ENCODE measurements at regions not wholly inside any gene's neighbourhood (a gene's known extent, or its start where the extent isn't known, plus 50 kb on each side); places are given as distances from the start of the nearest gene placed in this dataset.

DNA sequence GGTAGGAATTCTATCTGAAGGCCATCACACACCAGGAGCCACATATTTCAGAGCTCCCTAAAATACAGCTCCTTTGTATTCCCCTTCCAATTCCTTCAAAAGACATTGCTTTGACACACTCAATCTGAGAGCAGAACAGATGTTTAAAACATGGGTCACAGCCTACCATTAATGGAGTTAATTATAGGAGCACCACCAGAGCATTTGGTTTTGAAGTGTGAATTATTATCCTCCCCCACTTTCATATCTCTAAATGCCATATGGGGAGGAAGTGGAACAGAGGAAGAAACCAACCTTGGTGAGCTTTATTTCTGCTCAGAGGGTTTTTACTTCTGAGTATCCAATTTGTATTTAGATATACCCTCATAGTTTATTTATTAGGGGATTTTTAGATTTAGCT is 50.7 kb upstream of the TNFRSF21 start:
- DNase-seq (ENCODE audit: low read depth in 2 of 2, low spot score in 1 of 2) = no peak

DNA sequence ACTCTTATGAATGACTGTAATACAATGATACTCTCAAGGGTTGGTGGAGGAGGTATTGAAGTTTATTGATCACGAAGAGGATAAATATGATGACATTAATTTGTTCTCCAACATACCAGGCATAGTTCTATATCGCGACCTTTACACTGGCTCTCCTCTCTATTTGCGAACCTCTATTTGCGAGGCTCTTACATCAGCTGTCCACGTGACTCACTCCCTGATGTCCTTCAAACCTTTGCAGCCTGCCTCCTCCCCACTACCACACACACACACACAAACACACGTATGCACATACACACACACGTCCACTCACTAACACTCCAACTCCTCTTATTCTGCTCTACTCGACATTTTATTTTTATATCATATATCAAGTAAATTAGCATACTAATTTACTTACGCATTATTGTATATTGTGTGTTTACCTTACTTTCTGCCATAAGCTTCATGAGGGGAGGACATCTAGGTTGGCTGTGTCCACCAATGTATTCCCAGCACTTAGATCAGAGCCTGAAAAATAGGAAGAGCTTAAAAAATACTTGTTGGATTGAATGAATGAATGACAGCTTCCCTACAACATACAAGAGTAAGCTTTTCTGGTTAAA is 53.3 kb upstream of the TNFRSF21 start:
- DNase-seq (ENCODE audit: low read depth in 2 of 2, low spot score in 1 of 2) = no peak

DNA sequence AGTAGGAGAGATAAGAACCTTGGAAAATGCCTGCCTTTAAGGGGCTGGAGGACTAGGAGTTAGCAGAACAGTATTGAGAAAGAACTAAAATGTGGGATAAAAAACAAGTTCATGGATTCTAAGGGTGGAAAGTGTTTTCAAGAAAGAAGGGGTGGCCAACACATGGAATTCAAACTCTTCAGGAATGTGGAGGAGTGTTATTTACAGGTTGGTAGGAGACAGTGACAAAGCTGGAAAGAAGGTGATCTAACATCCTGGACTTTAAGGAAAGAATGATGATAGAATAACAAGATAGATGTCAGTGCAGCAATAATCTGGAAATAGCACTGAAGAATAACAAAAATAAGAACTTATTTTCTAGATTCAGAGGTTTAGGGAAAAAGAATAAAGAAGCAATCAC is 54.0 kb upstream of the TNFRSF21 start:
- no peak for DNase-seq (ENCODE audit: low read depth in 2 of 2, low spot score in 1 of 2)

DNA sequence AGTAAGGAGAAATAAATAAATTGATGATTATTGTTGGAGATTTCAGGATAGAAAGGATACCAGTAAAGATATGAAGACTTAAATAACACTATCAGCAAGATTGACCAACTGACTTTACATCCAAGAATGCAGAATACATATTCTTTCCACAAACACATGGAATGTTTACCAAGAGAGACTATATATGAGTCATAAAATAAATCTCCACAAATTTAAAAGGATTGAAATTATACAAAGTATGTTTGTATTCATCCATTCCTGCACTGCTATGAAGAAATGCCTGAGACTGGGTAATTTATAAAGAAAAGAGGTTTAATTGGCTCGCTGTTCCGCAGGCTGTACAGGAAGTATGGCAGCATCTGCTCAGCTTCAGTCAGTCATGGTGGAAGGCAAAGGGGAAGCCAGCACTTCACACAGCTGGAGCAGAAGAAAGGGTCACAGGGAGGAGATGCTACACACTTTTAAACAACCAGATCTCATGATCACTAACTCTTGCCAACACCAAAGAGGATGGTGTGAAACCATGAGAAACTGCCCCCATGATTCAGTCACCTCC is 56.7 kb upstream of the TNFRSF21 start:
- DNase-seq (ENCODE audit: low read depth in 2 of 2, low spot score in 1 of 2) = no peak

DNA sequence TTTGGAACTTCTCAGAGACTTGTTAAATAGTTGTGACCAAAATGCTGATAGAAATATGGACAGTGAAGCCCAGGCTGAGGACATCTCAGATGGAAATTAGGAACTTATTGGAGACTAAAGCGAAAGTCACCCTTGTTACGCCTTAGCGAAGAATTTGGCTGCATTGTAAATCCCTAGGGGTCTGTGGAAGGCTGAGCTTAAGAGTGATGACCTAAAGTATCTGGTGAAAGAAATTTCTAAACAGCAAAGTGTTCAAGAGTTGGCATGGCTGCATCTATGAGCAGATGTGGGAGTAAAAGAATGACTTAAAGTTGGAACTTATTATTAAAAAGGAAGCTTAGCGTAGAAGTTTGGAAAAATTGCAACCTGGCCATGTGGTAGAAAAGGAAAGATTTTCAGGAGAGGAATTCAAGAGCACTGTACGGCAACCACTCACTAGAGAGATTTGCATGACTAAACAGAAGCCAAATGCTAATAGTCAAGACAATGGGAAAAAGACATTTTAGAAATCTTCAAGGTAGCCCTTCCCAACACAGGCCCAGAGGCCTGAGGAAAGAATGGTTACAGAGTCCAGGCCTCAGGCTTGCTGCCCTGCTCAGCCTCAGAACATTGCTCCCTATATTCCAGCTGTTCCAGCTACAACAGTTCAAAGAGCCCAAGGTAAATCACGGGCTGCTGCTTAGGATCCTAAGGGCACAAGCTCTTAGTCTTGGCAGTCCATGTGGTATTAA is 61.6 kb upstream of the TNFRSF21 start:
- DNase-seq (ENCODE audit: low read depth in 2 of 2, low spot score in 1 of 2) = no peak

DNA sequence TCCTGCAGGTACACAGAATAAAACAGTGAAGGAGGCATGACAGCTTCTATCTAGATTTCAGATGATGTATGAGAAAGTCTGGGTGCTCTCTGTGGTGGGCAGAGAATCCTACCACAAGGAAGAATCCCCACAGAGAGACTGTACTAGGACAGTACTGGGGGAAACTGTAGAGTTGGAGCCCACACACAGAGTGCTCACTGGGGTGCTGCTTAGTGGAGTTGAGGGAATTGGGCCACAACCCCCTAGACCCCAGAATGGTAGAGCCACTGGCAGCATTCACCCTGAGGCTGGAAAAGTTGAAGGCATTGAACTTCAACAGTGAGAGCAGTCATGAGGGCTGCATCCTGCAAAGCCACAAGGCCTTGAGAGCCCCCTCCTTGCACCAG is 62.2 kb upstream of the TNFRSF21 start:
- no peak for DNase-seq (ENCODE audit: low read depth in 2 of 2, low spot score in 1 of 2)

DNA sequence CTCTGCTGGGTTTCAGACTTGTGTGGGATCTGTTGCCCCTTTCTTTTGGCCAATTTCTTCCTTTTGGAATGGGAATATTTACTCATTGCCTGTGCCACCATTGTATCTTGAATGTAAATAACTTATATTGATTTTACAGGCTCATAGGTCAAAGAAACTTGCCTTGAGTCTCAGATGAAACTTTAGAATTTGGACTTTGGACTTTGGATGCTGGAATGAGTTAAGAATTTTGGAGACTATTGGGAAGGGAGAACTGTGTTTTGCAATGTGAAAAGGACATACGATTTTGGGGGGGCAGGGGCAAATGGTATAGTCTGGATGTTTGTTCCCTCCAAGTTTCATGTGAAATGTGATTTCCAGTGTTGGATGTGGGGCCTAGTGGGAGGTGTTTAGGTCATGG is 62.6 kb upstream of the TNFRSF21 start:
- DNase-seq (ENCODE audit: low read depth in 2 of 2, low spot score in 1 of 2) = no peak

DNA sequence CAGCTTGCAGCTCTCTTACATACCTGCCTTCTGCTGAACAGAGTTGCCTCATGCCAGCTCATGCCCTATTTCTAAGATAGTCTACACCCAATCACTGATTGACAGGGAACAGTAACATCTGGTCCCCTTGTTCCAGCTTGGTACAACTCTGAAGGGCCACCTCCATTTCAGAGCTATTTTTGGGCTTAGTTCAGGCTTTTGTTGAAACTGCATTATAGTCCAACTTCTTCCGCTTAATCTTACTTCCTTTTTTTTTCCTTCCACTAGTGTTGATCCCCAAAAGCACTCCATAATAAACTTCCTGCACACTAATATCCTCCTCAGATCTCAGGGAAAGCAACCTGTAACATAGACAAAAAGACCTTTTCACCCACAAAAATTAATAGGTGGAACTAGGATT is 65.7 kb upstream of the TNFRSF21 start:
- no peak for DNase-seq (ENCODE audit: low read depth in 2 of 2, low spot score in 1 of 2)

DNA sequence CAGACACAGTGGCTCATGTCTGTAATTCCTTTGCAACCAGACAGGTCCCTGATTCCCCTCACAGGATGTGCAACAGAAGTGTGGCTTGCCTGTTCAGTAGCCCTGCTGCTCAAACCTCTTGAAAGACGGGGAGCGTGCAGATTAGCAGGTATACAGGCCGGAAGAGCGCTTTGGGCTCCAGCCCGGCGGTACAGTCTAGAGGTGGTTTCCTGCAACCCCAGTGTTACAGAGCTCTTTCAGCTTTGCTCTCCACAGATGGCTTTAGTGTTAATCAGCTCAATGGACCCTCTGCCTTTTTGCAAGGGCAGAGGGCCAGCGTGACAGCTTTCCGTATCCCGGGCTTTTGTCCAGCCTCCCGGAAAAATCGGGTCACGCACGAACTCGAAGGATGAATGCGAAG is 67.2 kb upstream of the TNFRSF21 start:
- DNase-seq (ENCODE audit: low read depth in 2 of 2, low spot score in 1 of 2) = no peak

DNA sequence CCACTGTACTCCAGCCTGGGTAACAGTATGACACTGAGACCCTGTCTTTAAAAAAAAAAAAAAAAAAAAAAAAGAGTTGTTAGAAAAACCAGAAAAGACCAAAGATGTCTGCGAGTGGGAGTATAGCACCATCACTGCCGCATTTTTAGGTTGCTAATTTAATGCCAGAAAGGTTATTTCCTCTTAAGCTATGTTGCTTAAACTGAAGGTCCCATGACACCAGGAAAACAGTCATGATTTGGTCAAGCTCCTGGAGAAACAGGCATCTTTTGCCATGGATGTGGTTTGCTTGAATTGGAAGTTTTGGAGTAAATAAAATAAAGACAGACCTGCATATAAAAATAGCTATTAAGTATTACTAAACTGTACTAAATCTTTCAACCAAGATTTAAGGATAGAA is 68.3 kb upstream of the TNFRSF21 start:
- no peak for DNase-seq (ENCODE audit: low read depth in 2 of 2, low spot score in 1 of 2)

DNA sequence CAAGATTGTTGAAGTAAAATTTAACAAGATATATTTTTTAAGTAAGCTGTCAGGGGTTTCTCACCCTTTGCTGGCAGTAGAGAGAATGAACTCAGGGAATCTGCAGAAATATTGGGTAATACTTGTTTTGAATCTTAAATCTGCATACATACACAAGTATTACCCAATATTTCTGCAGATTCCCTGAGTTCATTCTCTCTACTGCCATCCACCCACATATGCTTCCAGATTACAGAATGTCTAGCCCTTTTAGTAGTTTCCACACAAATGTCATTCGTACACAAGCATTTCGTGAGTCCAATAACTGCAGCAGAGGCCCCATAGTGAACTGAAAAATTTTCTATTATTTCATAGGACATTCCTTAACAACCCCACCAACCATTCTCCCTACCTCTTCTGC is 69.6 kb upstream of the TNFRSF21 start:
- no peak for DNase-seq (ENCODE audit: low read depth in 2 of 2, low spot score in 1 of 2)

DNA sequence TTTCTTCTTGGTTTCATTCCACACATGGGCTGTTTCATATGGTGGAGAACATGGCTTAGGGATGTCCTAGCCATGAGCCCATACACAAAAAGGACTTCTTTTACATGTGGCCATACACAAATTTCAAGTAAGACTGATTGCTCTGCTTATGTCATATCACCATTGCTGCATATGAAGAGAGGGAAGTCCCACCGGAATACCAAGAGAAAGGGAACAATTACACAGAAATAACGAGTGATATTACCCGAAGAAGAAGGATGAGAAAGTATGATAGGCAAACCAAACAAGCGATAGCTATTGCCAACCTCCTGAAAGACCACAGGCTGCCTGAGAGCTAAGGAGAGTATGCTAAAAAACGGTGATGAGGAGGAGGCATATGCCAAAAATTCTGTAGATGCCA is 70.5 kb upstream of the TNFRSF21 start:
- no peak for DNase-seq (ENCODE audit: low read depth in 2 of 2, low spot score in 1 of 2)

DNA sequence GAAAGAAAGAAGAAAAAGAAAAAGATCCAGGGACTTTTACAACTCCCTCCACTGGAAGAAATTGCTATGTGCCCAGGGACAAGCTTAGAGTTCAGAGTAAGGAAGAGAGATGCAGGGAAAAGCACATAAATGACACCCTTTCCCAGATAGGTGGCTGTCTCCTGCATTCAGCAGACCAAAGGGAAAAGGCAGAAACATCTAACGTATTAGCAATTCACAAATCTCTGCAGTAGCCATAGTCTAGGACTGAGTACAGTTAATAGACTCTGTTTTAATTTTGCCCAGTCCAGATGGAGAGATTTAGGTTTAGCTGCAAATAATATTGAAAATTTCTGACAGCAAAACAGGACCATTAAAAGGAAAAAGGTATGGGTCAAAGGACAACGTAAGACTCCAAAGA is 71.3 kb upstream of the TNFRSF21 start:
- no peak for DNase-seq (ENCODE audit: low read depth in 2 of 2, low spot score in 1 of 2)

DNA sequence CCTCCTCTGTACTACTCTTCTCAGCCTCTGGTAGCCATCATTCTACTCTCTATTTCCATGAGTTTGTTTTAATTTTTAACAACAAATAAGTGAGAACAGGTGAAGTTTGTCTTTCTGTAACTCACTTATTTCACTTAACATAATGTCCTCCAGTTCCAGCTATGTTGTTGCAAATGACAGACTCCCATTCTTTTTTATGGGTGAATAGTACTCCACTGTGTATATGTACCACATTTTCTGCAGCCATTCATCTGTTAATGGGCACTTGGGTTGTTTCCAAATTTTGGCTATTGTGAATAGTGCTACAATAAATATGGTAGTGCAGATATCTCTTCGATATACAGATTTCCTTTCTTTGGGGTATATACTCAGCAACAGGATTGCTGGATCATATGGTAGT is 73.7 kb upstream of the TNFRSF21 start:
- DNase-seq (ENCODE audit: low read depth in 2 of 2, low spot score in 1 of 2) = no peak

DNA sequence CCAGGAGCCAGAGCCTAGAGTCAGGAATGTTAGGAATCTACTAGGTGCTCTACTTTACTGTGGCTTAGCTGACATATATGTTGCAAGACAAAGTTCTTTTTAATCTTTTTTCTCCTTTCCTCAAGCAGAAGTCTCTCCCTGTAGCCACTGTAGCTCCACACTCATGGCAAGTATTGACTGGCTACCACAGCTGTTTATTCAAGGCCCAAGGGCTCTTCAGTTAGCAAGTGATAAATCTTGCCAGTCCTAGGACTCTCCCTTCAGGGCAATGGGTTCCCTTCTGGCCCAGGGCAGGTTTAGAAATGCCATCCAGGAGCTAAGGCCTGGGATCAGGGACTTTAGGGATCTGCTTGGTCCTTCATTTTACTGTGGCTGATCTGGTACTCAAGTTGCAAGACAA is 82.0 kb upstream of the TNFRSF21 start:
- DNase-seq (ENCODE audit: low read depth in 2 of 2, low spot score in 1 of 2) = no peak

DNA sequence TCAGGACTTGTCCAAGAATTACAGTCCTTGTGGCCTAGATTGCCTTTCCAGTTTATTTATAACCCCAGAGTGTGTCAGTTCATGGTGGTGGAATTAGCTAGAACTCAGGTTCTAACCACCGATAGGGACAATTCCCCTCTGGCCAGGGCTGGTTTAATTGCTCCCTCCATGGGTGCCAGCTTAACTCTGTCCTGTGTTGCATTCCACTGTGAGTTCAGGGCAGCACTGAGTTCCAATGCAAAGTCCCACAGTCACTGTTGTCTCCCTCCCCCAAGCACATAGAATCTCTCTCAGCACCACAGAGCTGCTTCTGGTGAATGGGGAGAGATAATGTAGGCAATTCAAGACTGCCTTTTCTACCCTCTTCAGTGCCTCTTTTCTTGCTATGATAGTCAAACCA is 82.5 kb upstream of the TNFRSF21 start:
- DNase-seq (ENCODE audit: low read depth in 2 of 2, low spot score in 1 of 2) = no peak

DNA sequence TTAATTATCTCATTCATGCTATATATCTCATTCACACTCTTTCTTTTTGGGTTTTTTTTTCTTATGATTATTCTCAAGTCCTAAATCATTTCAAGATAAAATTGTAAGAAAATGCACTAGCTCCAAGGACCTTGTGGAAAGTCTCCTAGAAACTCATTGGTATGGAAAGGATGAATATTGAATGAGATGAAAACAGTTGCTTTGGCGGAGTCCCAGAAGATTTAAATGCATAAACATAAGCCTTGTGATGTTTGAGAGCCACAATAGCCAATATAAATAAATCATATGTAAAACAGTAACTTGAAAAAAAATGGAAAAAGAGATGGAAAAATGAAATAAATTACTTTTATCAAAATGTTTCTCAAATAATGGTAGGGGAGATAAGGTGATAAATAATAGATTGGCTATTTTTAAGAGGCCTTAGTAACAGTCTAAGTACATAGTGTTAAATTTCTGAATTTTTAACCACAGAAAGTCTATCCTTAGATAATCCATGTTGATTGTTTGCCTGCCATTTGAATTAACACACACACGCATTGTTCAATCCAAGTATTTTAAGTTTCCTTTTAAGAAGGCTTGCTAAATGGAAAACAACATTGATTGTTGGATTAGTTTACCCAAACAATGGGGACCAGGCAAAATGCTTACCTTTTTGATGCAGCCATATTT is 81.1 kb upstream of the CD2AP start:
- DNase-seq (ENCODE audit: low read depth in 2 of 2, low spot score in 1 of 2) = no peak

DNA sequence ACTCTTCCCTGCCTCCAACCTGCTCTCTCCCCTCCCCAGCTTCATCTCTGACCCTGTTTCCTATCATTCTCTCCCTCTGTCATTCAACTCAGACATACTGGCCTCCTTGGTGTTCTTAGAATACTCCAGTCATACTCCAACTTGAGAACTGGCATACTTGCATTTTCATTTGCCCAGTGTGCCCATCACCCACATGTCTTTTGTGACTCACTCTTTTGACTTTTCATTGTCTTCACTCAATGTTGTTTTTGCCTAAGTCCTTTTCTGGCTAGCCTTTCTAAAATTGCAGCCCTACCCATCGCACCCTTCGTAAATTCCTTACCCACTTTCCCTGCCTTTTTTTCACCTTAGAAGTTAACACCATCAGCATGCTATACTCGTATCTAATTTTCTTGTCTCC is 77.0 kb upstream of the CD2AP start:
- DNase-seq (ENCODE audit: low read depth in 2 of 2, low spot score in 1 of 2) = no peak

DNA sequence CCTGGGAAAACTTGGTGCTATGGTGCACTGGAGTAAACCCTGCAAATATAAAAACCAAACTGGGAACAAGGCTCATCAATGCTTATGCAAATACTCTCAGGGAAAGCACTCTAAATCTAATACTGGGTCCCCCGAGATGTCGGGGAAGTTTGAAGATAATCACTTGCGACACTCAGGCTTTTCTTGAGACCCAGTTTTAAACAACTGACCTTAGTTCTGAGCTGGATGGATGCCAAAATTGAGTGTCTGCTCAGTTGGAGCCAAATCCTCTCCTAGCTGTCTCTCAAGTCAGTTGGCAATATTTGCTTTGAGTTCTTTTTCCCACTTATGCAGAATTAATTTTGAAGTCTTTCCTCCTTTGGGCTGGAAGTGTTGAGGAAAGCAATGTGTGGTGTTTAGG is 75.5 kb upstream of the CD2AP start:
- no peak for DNase-seq (ENCODE audit: low read depth in 2 of 2, low spot score in 1 of 2)

DNA sequence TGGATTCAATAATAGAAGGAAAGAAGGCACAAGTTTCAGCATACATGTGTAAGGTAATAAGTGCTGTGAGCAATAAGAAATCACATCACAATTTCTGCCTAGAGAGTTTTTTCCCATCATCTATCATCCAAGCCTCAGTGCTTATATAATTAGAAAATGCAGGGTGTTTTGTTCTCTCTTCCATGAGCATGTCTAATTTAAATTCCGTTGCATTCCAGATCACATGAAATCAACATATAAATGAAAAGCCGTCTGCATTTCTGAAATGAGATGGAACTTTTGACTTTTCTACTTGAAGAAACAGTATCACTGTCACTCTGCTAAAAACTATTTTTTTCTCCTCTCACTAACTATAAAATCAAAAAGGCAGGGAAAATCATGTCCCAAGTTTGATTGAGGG is 74.5 kb upstream of the CD2AP start:
- DNase-seq (ENCODE audit: low read depth in 2 of 2, low spot score in 1 of 2) = no peak

DNA sequence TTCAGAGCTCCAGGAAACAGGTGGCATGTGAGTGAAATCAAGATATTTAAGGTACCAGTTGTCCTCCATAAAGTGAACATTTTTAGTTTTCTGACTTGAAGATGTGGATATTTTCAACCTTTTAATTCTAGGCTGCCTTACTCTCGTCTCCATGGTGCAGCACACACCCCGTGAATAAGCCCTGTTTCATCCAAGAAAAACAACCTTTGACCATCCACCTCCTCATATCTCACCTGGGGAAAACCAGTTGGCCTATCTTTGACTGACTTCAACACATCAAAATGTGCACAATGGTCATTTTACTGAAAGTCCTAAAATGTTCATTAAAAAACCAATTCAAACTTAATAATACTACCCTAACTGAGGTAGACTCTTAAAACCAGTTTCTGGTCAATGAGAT is 73.8 kb upstream of the CD2AP start:
- DNase-seq (ENCODE audit: low read depth in 2 of 2, low spot score in 1 of 2) = no peak

DNA sequence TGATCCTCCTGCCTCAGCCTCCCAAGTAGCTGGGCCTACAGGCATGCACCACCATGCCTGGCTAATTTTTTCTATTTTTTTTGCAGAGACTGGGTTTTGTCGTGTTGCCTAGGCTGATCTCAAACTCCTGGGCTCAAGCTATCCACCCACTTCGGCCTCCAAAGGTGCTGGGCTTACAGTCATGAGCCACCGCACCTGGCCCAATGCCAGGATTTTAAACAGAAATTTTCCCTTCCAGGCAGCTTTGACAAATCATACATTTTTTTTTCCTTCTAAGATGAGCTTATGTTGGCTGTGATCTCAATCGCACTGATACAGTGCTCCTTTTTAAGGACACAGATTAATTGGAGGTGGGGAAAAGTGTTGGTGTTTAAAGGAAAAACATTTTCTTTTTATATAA is 73.2 kb upstream of the CD2AP start:
- no peak for DNase-seq (ENCODE audit: low read depth in 2 of 2, low spot score in 1 of 2)

DNA sequence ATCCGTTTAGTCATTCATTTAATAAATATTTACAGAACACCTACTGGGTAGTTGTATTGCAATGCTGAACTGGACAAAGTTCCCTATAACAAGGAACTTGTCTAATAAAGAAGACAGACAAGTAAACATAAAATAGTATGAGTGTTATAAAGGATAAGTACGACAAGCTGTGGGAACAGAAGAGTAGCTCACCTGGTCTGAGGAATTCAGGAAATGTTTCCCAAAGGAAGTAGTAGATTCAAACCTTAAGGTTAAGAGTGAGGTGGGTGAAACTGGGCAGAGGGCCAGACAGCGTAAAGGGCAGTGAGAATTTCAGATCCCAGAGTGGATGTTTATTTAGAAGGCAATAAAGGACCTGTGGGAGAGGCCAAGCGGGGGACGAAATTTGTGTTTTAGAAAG is 72.3 kb upstream of the CD2AP start:
- DNase-seq (ENCODE audit: low read depth in 2 of 2, low spot score in 1 of 2) = no peak
